Activated CD8-positive, alpha-beta memory T cell treated with anti-CD3 and anti-CD28 coated beads, Interleukin-2, amount 10 ng/mL, durations not matched to agents 7 days and 5 days (primary cell): ENCODE measurements at regions not wholly inside any gene's neighbourhood (a gene's known extent, or its start where the extent isn't known, plus 50 kb on each side); places are given as distances from the start of the nearest gene placed in this dataset.

Experiments used
- ATAC-seq: fragments of 150-1000 bp; cut with Tn5 transposase; one replicate; pipeline ENCODE4 v1.10.0; 2021; ENCODE audit warnings: moderate library complexity
- CTCF ChIA-PET: fragments of 350-600 bp; sonication (Branson Sonifier 250); formaldehyde crosslinking; loops from one replicate; lab custom pipeline; 2021; ENCODE audit warnings: antibody characterized with exemption; lab: Charles Lee
- DNase-seq: peaks from one replicate; pipeline ENCODE4 v3.0.0-alpha.2; 2020
- H3K27ac Mint-ChIP-seq: one replicate; pipeline ENCODE4 v1.8.0; 2021; ENCODE audit warnings: mild to moderate bottlenecking, mixed read lengths
- H3K27me3 Mint-ChIP-seq: one replicate; pipeline ENCODE4 v1.8.0; 2021; ENCODE audit warnings: mixed read lengths
- H3K36me3 Mint-ChIP-seq: one replicate; pipeline ENCODE4 v1.8.0; 2021; ENCODE audit warnings: mild to moderate bottlenecking, mixed read lengths
- H3K4me1 Mint-ChIP-seq: one replicate; pipeline ENCODE4 v1.8.0; 2021; ENCODE audit warnings: mixed read lengths
- H3K4me3 Mint-ChIP-seq: one replicate; pipeline ENCODE4 v1.8.0; 2021; ENCODE audit warnings: mild to moderate bottlenecking, moderate library complexity, mixed read lengths
- H3K9me3 Mint-ChIP-seq: one replicate; pipeline ENCODE4 v1.8.0; 2022; ENCODE audit warnings: low read depth, mixed read lengths

DNA sequence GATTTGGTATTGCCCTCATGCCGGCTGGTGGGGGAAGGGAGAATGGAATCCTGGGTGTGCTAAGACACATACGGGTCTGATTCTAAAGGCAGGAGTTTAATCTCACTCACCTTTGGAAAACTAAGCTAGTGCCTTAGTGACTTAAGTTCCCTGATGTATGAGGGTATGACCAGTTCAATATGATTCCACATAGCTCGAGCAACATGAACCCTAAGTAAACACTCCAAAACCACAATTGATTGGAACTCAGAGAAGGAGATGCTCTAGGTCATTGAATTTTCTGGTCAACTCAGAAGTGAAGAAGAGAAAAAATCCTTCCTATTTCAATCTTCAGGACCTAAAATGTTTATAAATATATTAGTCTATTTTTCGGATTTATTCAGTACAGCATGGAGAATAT, 420.1 kb upstream of the INTU start:
- Mint-ChIP-seq H3K36me3 (no peaks in the 10 kb centered on the region), H3K9me3 (peaks cover 2% of the 10 kb centered on the region), H3K4me1 (no peaks in the 10 kb centered on the region), H3K27ac (no peak overlapping the region), H3K4me3 (no peak overlapping the region), H3K27me3 (no peaks in the 10 kb centered on the region)
- CTCF ChIA-PET: no interaction called here
- no peak for ATAC-seq
- DNase-seq: no peak

GRCh38 chr4:127214016-127214415, 418.7 kb upstream of the INTU start:
- no peak for ATAC-seq
- no peak for DNase-seq
- H3K4me1 Mint-ChIP-seq: no peaks in the 10 kb centered on the region
- H3K9me3 Mint-ChIP-seq: peaks cover 2% of the 10 kb centered on the region
- H3K36me3 Mint-ChIP-seq: no peaks in the 10 kb centered on the region
- CTCF ChIA-PET: no interaction called here
- H3K4me3 Mint-ChIP-seq: no peak overlapping the region
- no peak overlapping the region for H3K27ac Mint-ChIP-seq
- H3K27me3 Mint-ChIP-seq: no peaks in the 10 kb centered on the region

- H3K27me3 Mint-ChIP-seq: no peaks in the 10 kb centered on the region
- H3K36me3 Mint-ChIP-seq: no peaks in the 10 kb centered on the region
- no peak overlapping the region for H3K27ac Mint-ChIP-seq
- no peak for DNase-seq
- no peaks in the 10 kb centered on the region for H3K4me1 Mint-ChIP-seq
- no peak for ATAC-seq
- H3K4me3 Mint-ChIP-seq: no peak overlapping the region
- peaks cover 2% of the 10 kb centered on the region for H3K9me3 Mint-ChIP-seq
- CTCF ChIA-PET: no interaction called here
These were observed 417.8 kb upstream of the INTU start for GRCh38 chr4:127214931-127215330.

DNA sequence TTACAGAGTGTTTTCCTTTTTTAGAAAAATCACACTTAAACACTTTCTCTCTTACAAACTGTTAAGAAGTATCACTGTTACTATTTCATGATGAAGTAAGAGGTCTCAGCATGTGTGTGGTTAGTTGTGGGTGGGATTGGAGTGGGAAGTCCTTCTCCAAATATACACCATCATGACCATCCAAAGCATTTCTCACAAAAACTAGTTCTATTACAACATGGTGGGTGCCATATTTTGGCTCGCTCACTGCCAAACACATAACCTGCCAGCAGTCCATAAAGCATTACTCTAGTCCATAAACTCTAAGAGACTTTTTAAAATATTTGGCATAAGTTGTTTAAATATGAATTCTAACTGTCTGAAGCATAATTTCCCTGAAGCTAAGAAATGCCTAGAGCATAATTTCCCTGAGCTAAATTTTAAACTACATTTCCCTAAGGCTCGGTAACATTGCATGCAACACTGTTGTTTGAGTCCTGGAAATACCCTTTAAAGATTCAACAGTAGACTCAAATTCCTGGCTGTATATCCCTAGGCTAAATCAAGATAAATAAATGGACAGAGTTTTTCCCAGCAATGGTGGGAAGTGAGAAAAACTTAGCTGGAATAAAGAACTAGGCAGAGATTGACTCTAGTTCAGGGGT, 415.0 kb upstream of the INTU start:
- DNase-seq: no peak
- ATAC-seq: no peak
- Mint-ChIP-seq H3K27ac (no peak overlapping the region), H3K4me3 (no peak overlapping the region), H3K9me3 (no peaks in the 10 kb centered on the region), H3K27me3 (no peaks in the 10 kb centered on the region), H3K4me1 (no peaks in the 10 kb centered on the region), H3K36me3 (no peaks in the 10 kb centered on the region)
- CTCF ChIA-PET: no interaction called here

DNA sequence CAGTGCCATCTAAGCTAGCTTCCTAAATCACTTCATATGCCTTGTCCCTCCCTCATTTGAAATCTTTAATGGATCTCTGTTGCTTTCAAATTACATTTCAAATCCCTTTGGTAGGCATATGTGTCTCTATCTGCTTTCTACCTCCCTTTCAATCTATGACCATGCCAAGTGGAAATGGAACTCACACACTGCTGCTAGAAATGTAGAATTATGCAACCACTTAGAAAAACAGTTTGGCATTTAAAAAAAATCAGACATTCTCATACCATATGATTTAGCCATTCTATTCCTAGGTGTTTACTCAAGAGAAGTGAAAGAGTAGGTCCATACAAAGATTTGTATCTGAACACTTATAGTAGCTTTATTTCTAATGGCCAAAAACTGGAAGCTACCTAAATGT, 413.5 kb upstream of the INTU start:
- no peaks in the 10 kb centered on the region for H3K4me1 Mint-ChIP-seq
- CTCF ChIA-PET: no interaction called here
- DNase-seq: no peak
- ATAC-seq: no peak
- no peak overlapping the region for H3K27ac Mint-ChIP-seq
- no peak overlapping the region for H3K4me3 Mint-ChIP-seq
- no peaks in the 10 kb centered on the region for H3K27me3 Mint-ChIP-seq
- no peaks in the 10 kb centered on the region for H3K36me3 Mint-ChIP-seq
- H3K9me3 Mint-ChIP-seq: no peaks in the 10 kb centered on the region

GRCh38 chr4:127224556-127224955, 408.2 kb upstream of the INTU start:
- Mint-ChIP-seq H3K36me3 (no peaks in the 10 kb centered on the region), H3K27me3 (no peaks in the 10 kb centered on the region), H3K27ac (no peak overlapping the region), H3K4me3 (no peak overlapping the region), H3K9me3 (peaks cover 3% of the 10 kb centered on the region), H3K4me1 (no peaks in the 10 kb centered on the region)
- ATAC-seq (no peak), DNase-seq (no peak)
- CTCF ChIA-PET: no interaction called here

DNA sequence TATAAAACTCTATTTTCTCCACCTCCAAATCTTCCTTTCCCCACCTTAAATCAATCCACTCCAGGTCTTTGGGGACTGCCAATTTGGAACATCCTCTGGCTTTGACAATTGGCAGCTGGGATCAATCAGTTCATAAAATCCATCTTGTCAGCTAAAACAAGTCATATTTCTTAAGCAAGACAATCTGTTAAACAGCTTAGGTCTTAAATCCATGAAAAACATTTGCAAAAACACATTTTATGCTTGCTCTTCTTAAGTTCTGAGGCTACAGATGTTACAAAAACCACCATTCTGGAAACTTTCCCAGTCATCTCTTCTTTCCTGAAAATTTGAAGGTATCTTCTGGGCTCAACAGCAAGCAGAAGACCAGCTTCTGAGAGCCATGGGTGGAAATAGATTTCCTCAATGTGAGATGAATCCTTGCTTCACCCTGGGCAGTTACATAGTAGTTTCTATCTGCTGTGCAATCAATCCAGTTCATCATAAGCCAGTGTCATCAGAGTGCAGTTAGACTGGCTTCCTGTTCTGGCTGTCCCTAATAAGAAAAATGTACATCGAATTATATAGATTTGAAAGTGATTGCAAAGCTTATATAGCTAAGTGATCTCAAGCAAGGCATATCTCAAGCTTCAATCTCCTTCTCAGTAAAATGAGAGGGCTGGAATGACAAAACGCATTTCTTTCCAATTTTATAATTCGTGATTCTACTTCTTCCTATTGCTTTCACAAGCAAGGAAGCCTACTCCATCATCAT, 402.7 kb upstream of the INTU start:
- ATAC-seq: no peak
- CTCF ChIA-PET: no interaction called here
- Mint-ChIP-seq H3K4me1 (no peaks in the 10 kb centered on the region), H3K27ac (no peak overlapping the region), H3K4me3 (no peak overlapping the region), H3K36me3 (no peaks in the 10 kb centered on the region), H3K27me3 (no peaks in the 10 kb centered on the region), H3K9me3 (peaks cover 3% of the 10 kb centered on the region)
- no peak for DNase-seq

- Mint-ChIP-seq H3K9me3 (no peaks in the 10 kb centered on the region), H3K4me3 (no peak overlapping the region), H3K36me3 (no peaks in the 10 kb centered on the region), H3K27ac (no peak overlapping the region), H3K27me3 (no peaks in the 10 kb centered on the region), H3K4me1 (no peaks in the 10 kb centered on the region)
- CTCF ChIA-PET: no interaction called here
- no peak for DNase-seq
- ATAC-seq: no peak
These were observed 395.9 kb upstream of the INTU start for GRCh38 chr4:127236889-127237288.

GRCh38 chr4:127237581-127237980, 395.2 kb upstream of the INTU start:
- Mint-ChIP-seq H3K36me3 (no peaks in the 10 kb centered on the region), H3K9me3 (no peaks in the 10 kb centered on the region), H3K4me1 (no peaks in the 10 kb centered on the region), H3K4me3 (no peak overlapping the region), H3K27ac (no peak overlapping the region), H3K27me3 (no peaks in the 10 kb centered on the region)
- no peak for DNase-seq
- no peak for ATAC-seq
- CTCF ChIA-PET: interaction anchor here (0.7 kb wide), 1 partner anchor 164 kb away, joined by 3 read pairs; no protein-coding TSS in a partner anchor

DNA sequence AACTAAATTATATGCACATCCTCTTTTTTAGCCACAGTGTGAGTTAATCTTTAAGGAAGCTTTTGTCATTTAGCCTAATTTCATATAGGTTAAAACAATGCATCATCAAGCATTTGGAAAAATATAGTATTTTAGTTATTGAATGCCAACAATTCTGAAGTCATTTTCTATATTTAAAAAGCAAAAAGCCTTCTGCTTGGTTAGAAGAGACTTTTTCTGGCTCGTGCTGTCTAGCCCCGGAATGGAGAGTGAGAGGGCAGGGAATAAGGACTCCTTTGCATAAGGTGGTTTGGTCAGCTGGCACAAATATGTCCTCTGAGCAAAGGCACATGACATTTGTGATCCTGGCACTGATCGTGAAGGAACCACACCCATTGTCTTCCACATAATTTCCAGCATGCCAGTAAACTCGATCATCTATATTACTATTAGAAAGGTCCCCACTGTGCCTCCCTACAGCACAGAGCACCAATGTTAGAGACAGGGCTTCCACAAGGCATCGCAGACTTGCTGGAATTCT, 393.7 kb upstream of the INTU start:
- H3K9me3 Mint-ChIP-seq: no peaks in the 10 kb centered on the region
- no peak overlapping the region for H3K27ac Mint-ChIP-seq
- H3K36me3 Mint-ChIP-seq: no peaks in the 10 kb centered on the region
- no peaks in the 10 kb centered on the region for H3K27me3 Mint-ChIP-seq
- CTCF ChIA-PET: no interaction called here
- no peak overlapping the region for H3K4me3 Mint-ChIP-seq
- DNase-seq (no peak), ATAC-seq (no peak)
- no peaks in the 10 kb centered on the region for H3K4me1 Mint-ChIP-seq

- Mint-ChIP-seq H3K27me3 (no peaks in the 10 kb centered on the region), H3K27ac (no peak overlapping the region), H3K36me3 (no peaks in the 10 kb centered on the region), H3K4me1 (no peaks in the 10 kb centered on the region), H3K4me3 (no peak overlapping the region), H3K9me3 (no peaks in the 10 kb centered on the region)
- no peak for ATAC-seq
- DNase-seq: no peak
- CTCF ChIA-PET: no interaction called here
These were observed 392.6 kb upstream of the INTU start for GRCh38 chr4:127239902-127240763.

GRCh38 chr4:127240764-127241105, 392.0 kb upstream of the INTU start:
- H3K9me3 Mint-ChIP-seq: no peaks in the 10 kb centered on the region
- no peaks in the 10 kb centered on the region for H3K27me3 Mint-ChIP-seq
- no peak for DNase-seq
- no peaks in the 10 kb centered on the region for H3K4me1 Mint-ChIP-seq
- ATAC-seq: no peak
- no peak overlapping the region for H3K4me3 Mint-ChIP-seq
- CTCF ChIA-PET: no interaction called here
- no peaks in the 10 kb centered on the region for H3K36me3 Mint-ChIP-seq
- no peak overlapping the region for H3K27ac Mint-ChIP-seq

DNA sequence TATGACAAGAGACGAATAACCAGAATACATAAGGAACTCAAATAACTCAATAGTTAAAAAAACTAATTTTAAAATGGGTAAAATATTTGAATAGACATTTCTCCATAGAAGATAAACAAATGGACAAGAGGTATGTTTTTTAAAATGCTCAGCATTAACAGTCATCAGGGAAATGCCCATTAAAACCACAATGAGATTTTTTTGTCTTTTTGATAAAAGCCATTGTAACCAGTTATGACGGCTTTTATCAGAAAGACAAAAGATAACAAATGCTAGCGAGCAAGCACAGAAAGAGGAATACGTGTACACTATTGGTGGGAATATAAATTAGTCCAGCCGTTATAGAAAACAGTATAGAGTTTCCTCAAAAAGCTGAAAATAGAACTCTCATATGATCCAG, 388.2 kb upstream of the INTU start:
- no peak overlapping the region for H3K4me3 Mint-ChIP-seq
- DNase-seq (no peak), ATAC-seq (no peak)
- H3K27ac Mint-ChIP-seq: no peak overlapping the region
- no peaks in the 10 kb centered on the region for H3K4me1 Mint-ChIP-seq
- H3K27me3 Mint-ChIP-seq: no peaks in the 10 kb centered on the region
- CTCF ChIA-PET: no interaction called here
- no peaks in the 10 kb centered on the region for H3K36me3 Mint-ChIP-seq
- peaks cover 6% of the 10 kb centered on the region for H3K9me3 Mint-ChIP-seq
